Kidney (tissue), 13 donors: ENCODE measurements at regions not wholly inside any gene's neighbourhood (a gene's known extent, or its start where the extent isn't known, plus 50 kb on each side); places are given as distances from the start of the nearest gene placed in this dataset.

Experiments used
- DNase-seq, 5 donors: peaks; one replicate each; pipeline ENCODE4 v3.0.0-alpha.2; 2013 to 2020
- FAIRE-seq: peaks from 2 replicates; lab custom pipeline; 2012; peaks lifted over from hg19 to GRCh38; lab: Jason Lieb, UNC
- H3K27ac ChIP-seq, 2 donors: one replicate each; pipeline ENCODE4 v1.7.0; 2013; ENCODE audit warnings: low read depth in 2 of 2, low read length in 2 of 2, inconsistent platforms in 1 of 2
- H3K27me3 ChIP-seq: one replicate; pipeline ENCODE4 v1.7.1; 2013; ENCODE audit warnings: low read length, inconsistent platforms; ENCODE audit not compliant: control insufficient read depth, insufficient read depth
- H3K36me3 ChIP-seq, 3 donors: one replicate each; pipeline versions ENCODE4 v1.7.0 to v1.7.1; 2013; ENCODE audit warnings: low read length in 3 of 3, control low read depth in 1 of 3, inconsistent platforms in 1 of 3; ENCODE audit not compliant: insufficient read depth in 3 of 3, control insufficient read depth in 2 of 3
- H3K4me1 ChIP-seq, 3 donors: one replicate each; pipeline versions ENCODE4 v1.7.0 to v1.7.1; 2013; ENCODE audit warnings: low read length in 3 of 3, inconsistent platforms in 1 of 3, low read depth in 1 of 3; ENCODE audit not compliant: control insufficient read depth in 2 of 3, insufficient read depth in 2 of 3
- H3K4me3 ChIP-seq, 3 donors: one replicate each; pipeline versions ENCODE4 v1.7.0 to v1.8.1; 2013; ENCODE audit warnings: low read length in 3 of 3, control low read depth in 1 of 3, inconsistent platforms in 1 of 3
- H3K9ac ChIP-seq, 3 donors: one replicate each; pipeline versions ENCODE4 v1.7.0 to v1.7.1; 2013; ENCODE audit warnings: low read length in 3 of 3, control low read depth in 1 of 3, inconsistent platforms in 1 of 3
- H3K9me3 ChIP-seq, 3 donors: one replicate each; pipeline versions ENCODE4 v1.7.0 to v1.7.1; 2013; ENCODE audit warnings: low read length in 3 of 3, control low read depth in 1 of 3, inconsistent platforms in 1 of 3; ENCODE audit not compliant: control insufficient read depth in 2 of 3, insufficient read depth in 1 of 3
- CTCF ChIP-seq: IDR thresholded peaks from 3 replicates; pipeline ENCODE4 v1.5.1; 2012; ENCODE audit warnings: mild to moderate bottlenecking, moderate library complexity, borderline replicate concordance; ENCODE audit not compliant: insufficient read depth; ENCODE audit errors: extremely low read depth
- intact Hi-C: fragments of 100-400 bp; cut with DNase I; formaldehyde crosslinking; loops from one replicate; pipeline ENCODE4 v1.11.1; 2022
- donor health status: control.
- donor health status: control.
- donor health status: control.
- donor health status: control.
- donor health status: control.
- donor health status: DM: yes; HTN: yes; CAD: no.
- donor health status: Normal renal cell carcinoma (clear cell type).

- H3K36me3 ChIP-seq = no peaks in the 10 kb centered on the region
- FAIRE-seq (no peak), DNase-seq (no peak)
- no peaks in the 10 kb centered on the region for H3K27me3 ChIP-seq
- TF ChIP-seq CTCF = no peak
- H3K27ac ChIP-seq = no peak overlapping the region
- no peak overlapping the region for H3K9ac ChIP-seq
- H3K9me3 ChIP-seq = peaks cover 0 to 2% (median 0%) of the 10 kb centered on the region in 3 donors
- intact Hi-C loops = no loop called here
- no peak overlapping the region for H3K4me3 ChIP-seq
- H3K4me1 ChIP-seq = no peaks in the 10 kb centered on the region
Observed at GRCh38 chr5:121783700-121784099, 68.0 kb upstream of the FTMT start.

- no peak overlapping the region for H3K27ac ChIP-seq
- DNase-seq (no peak), FAIRE-seq (no peak)
- H3K4me3 ChIP-seq = no peak overlapping the region
- H3K9me3 ChIP-seq = peaks cover 0 to 3% (median 0%) of the 10 kb centered on the region in 3 donors
- no peak for TF ChIP-seq CTCF
- no peaks in the 10 kb centered on the region for H3K36me3 ChIP-seq
- no peaks in the 10 kb centered on the region for H3K27me3 ChIP-seq
- intact Hi-C loops = no loop called here
- no peaks in the 10 kb centered on the region for H3K4me1 ChIP-seq
- H3K9ac ChIP-seq = no peak overlapping the region
Observed at GRCh38 chr5:121793791-121794190, 57.9 kb upstream of the FTMT start.

- no peak overlapping the region for H3K9ac ChIP-seq
- H3K27ac ChIP-seq = no peak overlapping the region
- H3K36me3 ChIP-seq = no peaks in the 10 kb centered on the region
- no peak overlapping the region for H3K4me3 ChIP-seq
- H3K9me3 ChIP-seq = no peaks in the 10 kb centered on the region
- FAIRE-seq (no peak), DNase-seq (no peak)
- intact Hi-C loops = no loop called here
- no peak for TF ChIP-seq CTCF
- H3K27me3 ChIP-seq = no peaks in the 10 kb centered on the region
- H3K4me1 ChIP-seq = no peaks in the 10 kb centered on the region
Observed at GRCh38 chr5:121795511-121795910, 56.2 kb upstream of the FTMT start.
